GM12874 (cell line): ENCODE measurements at regions not wholly inside any gene's neighbourhood (a gene's known extent, or its start where the extent isn't known, plus 50 kb on each side); places are given as distances from the start of the nearest gene placed in this dataset.

ENCODE experiments used
- CTCF ChIP-seq: IDR thresholded peaks from 2 replicates; pipeline ENCODE4 v1.5.1; 2011; ENCODE audit warnings: low read depth, mild to moderate bottlenecking, control low read depth, low read length, moderate library complexity; ENCODE audit not compliant: insufficient read depth

DNA sequence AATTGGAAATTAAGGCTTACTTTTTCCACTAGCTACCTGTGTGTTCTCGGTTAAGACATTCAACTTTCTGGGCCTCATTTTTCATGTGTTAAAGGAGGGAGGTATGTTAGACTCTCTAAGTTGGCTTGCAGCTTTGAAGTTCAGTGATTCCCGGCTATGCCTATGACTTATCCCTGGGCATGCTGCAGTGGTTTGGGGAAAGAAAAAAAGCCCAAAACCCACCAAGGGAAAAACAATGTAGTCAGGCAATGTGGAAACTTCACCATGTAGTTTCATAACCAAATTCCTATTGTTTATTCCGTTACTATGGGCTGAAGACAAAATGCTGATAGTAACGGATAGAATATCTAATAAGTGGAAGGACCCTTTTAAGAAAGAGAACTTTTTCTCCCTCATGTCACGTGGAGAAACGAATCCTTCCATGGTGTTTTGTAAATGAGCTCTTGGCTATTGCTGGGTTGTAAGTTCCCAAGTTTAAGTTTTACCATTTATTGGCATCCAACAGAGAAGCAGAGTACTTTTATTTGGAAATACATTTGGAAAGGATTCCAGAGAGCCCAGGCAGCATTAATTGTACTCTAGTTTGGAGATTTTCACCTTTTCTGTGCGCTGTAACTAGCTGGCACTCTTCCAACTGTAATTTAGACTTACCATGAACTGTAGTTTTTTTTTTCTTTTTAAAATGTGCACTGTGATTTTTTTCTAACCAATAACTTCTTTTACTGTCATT lies 84.9 kb upstream of the MPDZ start:
- TF ChIP-seq CTCF = no peak

GRCh38 chr9:13361076-13361475 lies 81.6 kb upstream of the MPDZ start:
- no peak for TF ChIP-seq CTCF

DNA sequence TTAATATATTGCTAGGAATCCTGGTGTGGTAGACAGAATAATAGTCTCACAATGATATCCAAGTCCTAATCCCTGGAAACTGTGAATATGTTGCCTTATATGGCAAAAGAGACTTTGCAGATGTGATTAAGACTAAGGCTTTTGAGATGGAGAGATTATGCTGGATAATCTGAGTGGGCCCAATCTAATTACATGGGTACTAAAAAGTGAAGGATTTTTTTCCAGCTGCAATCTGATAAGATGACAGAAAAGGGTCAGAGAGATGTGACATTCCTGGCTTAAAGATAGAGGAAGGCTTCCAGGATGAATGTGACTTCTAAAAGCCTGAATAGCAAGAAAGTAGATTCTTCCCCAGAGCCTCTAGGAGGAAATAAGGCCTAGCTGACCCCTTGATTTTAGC lies 80.7 kb upstream of the MPDZ start:
- TF ChIP-seq CTCF = no peak

DNA sequence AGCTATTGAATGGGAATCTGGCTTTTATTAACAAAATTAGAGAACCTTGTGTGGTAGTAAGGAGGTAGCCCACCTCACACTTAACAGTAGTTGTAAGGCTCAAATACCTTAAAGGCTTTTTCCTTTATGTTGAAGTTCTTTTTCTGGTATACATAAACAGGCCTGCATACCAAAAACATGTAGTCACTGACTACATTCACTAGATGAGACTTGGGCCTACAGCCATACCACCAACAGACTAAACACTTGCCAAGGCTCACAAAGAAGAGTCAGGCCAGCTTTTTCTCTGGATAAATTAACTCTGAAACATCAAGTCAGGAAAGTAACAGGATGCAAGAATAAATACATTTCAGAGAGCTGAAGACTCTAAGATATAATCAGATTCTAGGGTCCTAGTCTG lies 78.6 kb upstream of the MPDZ start:
- no peak for TF ChIP-seq CTCF

GRCh38 chr9:13354733-13355132 lies 75.2 kb upstream of the MPDZ start:
- TF ChIP-seq CTCF = no peak

- TF ChIP-seq CTCF = no peak
These were observed 73.0 kb upstream of the MPDZ start for GRCh38 chr9:13352451-13352979.

- peak; percentile 22; the same call in 1 of the 2 replicates for TF ChIP-seq CTCF
These were observed 72.4 kb upstream of the MPDZ start for GRCh38 chr9:13351778-13352386.
